ENCODE measurements at regions not wholly inside any gene's neighbourhood (a gene's known extent, or its start where the extent isn't known, plus 50 kb on each side); places are given as distances from the start of the nearest gene placed in this dataset.

GRCh38 chr4:35986537-35986936 is 257.8 kb downstream of the ARAP2 start:
- no peak for DNase-seq

- no peak for DNase-seq
Measured at GRCh38 chr4:35993606-35994005, 250.7 kb downstream of the ARAP2 start.

GRCh38 chr4:36000941-36001557 is 243.3 kb downstream of the ARAP2 start:
- DNase-seq = no peak

DNA sequence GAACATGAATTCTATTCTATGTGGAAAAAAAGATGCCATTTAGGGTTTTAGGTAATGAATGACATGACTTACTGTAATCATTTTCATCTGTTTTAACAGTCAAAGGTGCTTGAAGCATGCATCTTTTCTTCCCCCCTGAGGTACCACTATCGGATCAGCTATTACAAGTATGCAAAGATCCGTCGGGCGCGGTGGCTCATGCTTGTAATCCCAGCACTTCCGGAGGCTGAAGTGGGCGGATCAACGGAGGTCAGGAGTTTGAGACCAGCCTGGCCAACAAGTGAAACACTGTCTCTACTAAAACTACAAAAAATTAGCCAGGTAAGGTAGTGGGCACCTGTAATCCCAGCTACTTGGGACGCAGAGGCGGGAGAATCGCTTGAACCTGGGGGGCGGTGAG is 241.3 kb downstream of the ARAP2 start:
- DNase-seq = no peak

DNA sequence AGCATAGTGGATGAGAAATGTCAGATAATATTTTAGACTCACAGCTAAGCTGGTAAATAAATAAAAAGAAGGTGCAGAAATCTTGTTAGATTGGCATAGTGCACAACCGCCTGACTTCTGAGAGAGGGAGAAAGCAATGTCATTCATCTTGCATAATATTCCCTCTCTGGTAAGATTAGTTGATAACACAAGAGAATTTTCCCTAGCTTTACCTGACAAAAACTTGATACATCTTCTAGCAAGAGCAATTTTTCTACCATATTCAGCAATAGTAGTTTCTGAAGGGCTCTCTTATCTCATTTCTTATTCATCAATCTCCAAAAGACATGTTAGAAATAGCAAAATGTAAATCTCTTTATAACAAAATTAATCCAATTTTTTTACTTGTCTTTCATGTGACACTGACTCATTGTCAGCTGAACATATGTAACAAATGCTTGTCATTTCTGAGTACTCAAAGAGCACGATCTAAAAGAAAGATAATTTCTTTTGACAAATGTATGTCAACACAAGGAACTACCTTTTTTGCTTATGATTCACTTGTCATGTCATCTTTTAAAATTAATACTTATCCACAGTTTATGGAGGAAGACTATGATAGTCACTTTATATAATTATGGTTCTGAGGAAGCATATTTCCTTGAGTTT is 240.0 kb downstream of the ARAP2 start:
- DNase-seq = no peak

GRCh38 chr4:36006226-36006625 is 238.1 kb downstream of the ARAP2 start:
- no peak for DNase-seq

GRCh38 chr4:36010397-36010929 is 233.9 kb downstream of the ARAP2 start:
- no peak for DNase-seq

GRCh38 chr4:36011381-36011780 is 232.9 kb downstream of the ARAP2 start:
- DNase-seq = no peak

- DNase-seq = no peak
Measured at GRCh38 chr4:36012503-36012902, 231.8 kb downstream of the ARAP2 start.

DNA sequence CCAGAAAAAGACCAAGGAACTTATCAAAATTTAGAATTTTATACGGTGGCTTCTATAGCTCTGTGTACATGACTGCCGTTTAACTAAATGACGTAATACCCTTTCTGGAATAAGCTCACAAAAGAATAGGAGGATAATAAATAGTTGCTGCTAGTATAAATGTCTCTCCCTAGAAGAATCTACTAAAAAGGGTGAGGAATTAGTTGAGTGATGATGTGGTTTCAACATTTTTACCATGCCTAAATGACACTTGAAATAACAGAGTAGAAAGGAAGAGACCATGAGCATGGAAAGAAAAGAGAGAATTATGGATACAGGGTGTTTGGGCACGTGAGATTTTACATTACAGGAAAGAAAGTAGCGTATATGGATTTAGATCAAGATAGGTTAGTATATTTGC is 231.1 kb downstream of the ARAP2 start:
- DNase-seq = no peak
